GM21390 (cell line): ENCODE measurements at regions not wholly inside any gene's neighbourhood (a gene's known extent, or its start where the extent isn't known, plus 50 kb on each side); places are given as distances from the start of the nearest gene placed in this dataset.

Experiments
- ATAC-seq: cut with Tn5 transposase; IDR thresholded peaks from one replicate; pipeline ENCODE4 v1.9.1; 2021; ENCODE audit not compliant: unreplicated experiment

GRCh38 chr2:167543721-167544120, 655.4 kb downstream of the XIRP2 start:
- ATAC-seq = no peak

- ATAC-seq = no peak
These were observed 649.5 kb downstream of the XIRP2 start for GRCh38 chr2:167537743-167538142.

- ATAC-seq = no peak
These were observed 646.2 kb downstream of the XIRP2 start for GRCh38 chr2:167534443-167534842.

GRCh38 chr2:167524786-167525185, 636.5 kb downstream of the XIRP2 start:
- no peak for ATAC-seq

- ATAC-seq = no peak
These were observed 621.9 kb downstream of the XIRP2 start for GRCh38 chr2:167510071-167510759.

GRCh38 chr2:167509586-167509985, 621.3 kb downstream of the XIRP2 start:
- no peak for ATAC-seq

- no peak for ATAC-seq
These were observed 620.4 kb downstream of the XIRP2 start for GRCh38 chr2:167508709-167509108.

GRCh38 chr2:167506395-167506794, 618.1 kb downstream of the XIRP2 start:
- ATAC-seq = no peak

GRCh38 chr2:167504695-167505094, 616.4 kb downstream of the XIRP2 start:
- ATAC-seq = no peak

GRCh38 chr2:167504061-167504460, 615.8 kb downstream of the XIRP2 start:
- ATAC-seq = no peak

GRCh38 chr2:167501618-167502017, 613.3 kb downstream of the XIRP2 start:
- ATAC-seq = no peak

GRCh38 chr2:167493862-167494261, 605.6 kb downstream of the XIRP2 start:
- ATAC-seq = no peak

GRCh38 chr2:167492486-167492885, 604.2 kb downstream of the XIRP2 start:
- no peak for ATAC-seq

GRCh38 chr2:167491788-167492187, 603.5 kb downstream of the XIRP2 start:
- no peak for ATAC-seq

GRCh38 chr2:167490455-167490854, 602.2 kb downstream of the XIRP2 start:
- no peak for ATAC-seq

GRCh38 chr2:167489325-167489724, 601.0 kb downstream of the XIRP2 start:
- ATAC-seq = no peak

GRCh38 chr2:167487728-167488127, 599.4 kb downstream of the XIRP2 start:
- no peak for ATAC-seq

- ATAC-seq = no peak
These were observed 596.6 kb downstream of the XIRP2 start for GRCh38 chr2:167484875-167485274.

GRCh38 chr2:167480986-167481309, 592.7 kb downstream of the XIRP2 start:
- no peak for ATAC-seq

GRCh38 chr2:167480232-167480985, 592.1 kb downstream of the XIRP2 start:
- ATAC-seq = no peak

GRCh38 chr2:167478196-167478595, 589.9 kb downstream of the XIRP2 start:
- no peak for ATAC-seq

GRCh38 chr2:167475791-167476190, 587.5 kb downstream of the XIRP2 start:
- ATAC-seq = no peak

GRCh38 chr2:167471734-167472133, 583.5 kb downstream of the XIRP2 start:
- peak; percentile 68 for ATAC-seq
